Activated T-helper 2 cell treated with anti-CD3 and anti-CD28 coated beads, Interferon-gamma antibody, Interleukin-2, Interleukin-4, amounts not matched to agents 10 μg/mL and 5 μg/mL and 100 μg/mL, durations not matched to agents 14 hours and 24 hours and 36 hours (primary cell): ENCODE measurements at regions not wholly inside any gene's neighbourhood (a gene's known extent, or its start where the extent isn't known, plus 50 kb on each side); places are given as distances from the start of the nearest gene placed in this dataset.

Source experiments
- DNase-seq: peaks from one replicate; pipeline ENCODE4 v3.0.0; 2021; ENCODE audit warnings: low spot score
- H3K27ac Mint-ChIP-seq: one replicate; pipeline ENCODE4 v1.8.0; 2021; ENCODE audit warnings: mixed read lengths
- H3K27me3 Mint-ChIP-seq: one replicate; pipeline ENCODE4 v1.8.0; 2021; ENCODE audit warnings: low read depth, mixed read lengths
- H3K36me3 Mint-ChIP-seq: one replicate; pipeline ENCODE4 v1.8.0; 2021; ENCODE audit warnings: low read depth, mixed read lengths
- H3K4me1 Mint-ChIP-seq: one replicate; pipeline ENCODE4 v1.8.0; 2021; ENCODE audit warnings: low read depth, mixed read lengths
- H3K4me3 Mint-ChIP-seq: one replicate; pipeline ENCODE4 v1.8.0; 2021; ENCODE audit warnings: low read depth, mild to moderate bottlenecking, moderate library complexity, mixed read lengths
- H3K9me3 Mint-ChIP-seq: one replicate; pipeline ENCODE4 v1.8.0; 2021; ENCODE audit warnings: mixed read lengths
- intact Hi-C: fragments of 100-400 bp; cut with micrococcal nuclease; formaldehyde crosslinking; loops from one replicate; pipeline ENCODE4 v1.15.1; 2023

- H3K9me3 Mint-ChIP-seq = no peaks in the 10 kb centered on the region
- peaks cover 11% of the 10 kb centered on the region for H3K4me1 Mint-ChIP-seq
- no peak overlapping the region for H3K27ac Mint-ChIP-seq
- H3K36me3 Mint-ChIP-seq = no peaks in the 10 kb centered on the region
- H3K4me3 Mint-ChIP-seq = no peak overlapping the region
- intact Hi-C loops = no loop called here
- DNase-seq = no peak
- H3K27me3 Mint-ChIP-seq = peaks cover 11% of the 10 kb centered on the region
These were observed 335.4 kb downstream of the RRAGC start for GRCh38 chr1:38524025-38524641.

- intact Hi-C loops = no loop called here
- Mint-ChIP-seq H3K9me3 (no peaks in the 10 kb centered on the region), H3K36me3 (no peaks in the 10 kb centered on the region), H3K4me3 (no peak overlapping the region), H3K27me3 (peaks cover 12% of the 10 kb centered on the region), H3K27ac (no peak overlapping the region), H3K4me1 (peaks cover 11% of the 10 kb centered on the region)
- no peak for DNase-seq
These were observed 336.0 kb downstream of the RRAGC start for GRCh38 chr1:38523568-38523939.

- no peak for DNase-seq
- Mint-ChIP-seq H3K9me3 (no peaks in the 10 kb centered on the region), H3K36me3 (no peaks in the 10 kb centered on the region), H3K27me3 (peaks cover 12% of the 10 kb centered on the region), H3K4me1 (peaks cover 11% of the 10 kb centered on the region), H3K4me3 (no peak overlapping the region), H3K27ac (no peak overlapping the region)
- intact Hi-C loops = no loop called here
These were observed 336.5 kb downstream of the RRAGC start for GRCh38 chr1:38522915-38523567.

- intact Hi-C loops = no loop called here
- Mint-ChIP-seq H3K4me1 (peaks cover 3% of the 10 kb centered on the region), H3K36me3 (no peaks in the 10 kb centered on the region), H3K4me3 (no peak overlapping the region), H3K27me3 (peaks cover 7% of the 10 kb centered on the region), H3K27ac (no peak overlapping the region), H3K9me3 (no peaks in the 10 kb centered on the region)
- DNase-seq = no peak
These were observed 343.0 kb downstream of the RRAGC start for GRCh38 chr1:38516560-38516959.

- Mint-ChIP-seq H3K4me3 (no peak overlapping the region), H3K27ac (no peak overlapping the region), H3K27me3 (peaks cover 31% of the 10 kb centered on the region), H3K9me3 (no peaks in the 10 kb centered on the region), H3K4me1 (peaks cover 3% of the 10 kb centered on the region), H3K36me3 (no peaks in the 10 kb centered on the region)
- DNase-seq = no peak
- intact Hi-C loops = no loop called here
These were observed 346.8 kb downstream of the RRAGC start for GRCh38 chr1:38512789-38513188.

- H3K27ac Mint-ChIP-seq = no peak overlapping the region
- H3K4me1 Mint-ChIP-seq = peaks cover 3% of the 10 kb centered on the region
- no peak for DNase-seq
- no peaks in the 10 kb centered on the region for H3K9me3 Mint-ChIP-seq
- H3K27me3 Mint-ChIP-seq = peaks cover 32% of the 10 kb centered on the region
- no peak overlapping the region for H3K4me3 Mint-ChIP-seq
- intact Hi-C loops = no loop called here
- H3K36me3 Mint-ChIP-seq = no peaks in the 10 kb centered on the region
These were observed 347.4 kb downstream of the RRAGC start for GRCh38 chr1:38512024-38512767.

- Mint-ChIP-seq H3K4me1 (peaks cover 3% of the 10 kb centered on the region), H3K27me3 (peaks cover 54% of the 10 kb centered on the region), H3K4me3 (no peak overlapping the region), H3K36me3 (no peaks in the 10 kb centered on the region), H3K9me3 (no peaks in the 10 kb centered on the region), H3K27ac (no peak overlapping the region)
- intact Hi-C loops = no loop called here
- no peak for DNase-seq
These were observed 351.3 kb downstream of the RRAGC start for GRCh38 chr1:38508232-38508631.

- intact Hi-C loops = no loop called here
- H3K9me3 Mint-ChIP-seq = no peaks in the 10 kb centered on the region
- no peak overlapping the region for H3K4me3 Mint-ChIP-seq
- peaks cover 58% of the 10 kb centered on the region for H3K27me3 Mint-ChIP-seq
- H3K36me3 Mint-ChIP-seq = no peaks in the 10 kb centered on the region
- DNase-seq = no peak
- peaks cover 3% of the 10 kb centered on the region for H3K4me1 Mint-ChIP-seq
- H3K27ac Mint-ChIP-seq = no peak overlapping the region
These were observed 352.0 kb downstream of the RRAGC start for GRCh38 chr1:38507563-38507962.

GRCh38 chr1:38505944-38506343 lies 353.6 kb downstream of the RRAGC start:
- no peaks in the 10 kb centered on the region for H3K9me3 Mint-ChIP-seq
- DNase-seq = no peak
- H3K4me3 Mint-ChIP-seq = no peak overlapping the region
- H3K27ac Mint-ChIP-seq = no peak overlapping the region
- H3K4me1 Mint-ChIP-seq = peaks cover 3% of the 10 kb centered on the region
- intact Hi-C loops = no loop called here
- H3K36me3 Mint-ChIP-seq = no peaks in the 10 kb centered on the region
- H3K27me3 Mint-ChIP-seq = peaks cover 55% of the 10 kb centered on the region

GRCh38 chr1:38502758-38503157 lies 356.8 kb downstream of the RRAGC start:
- Mint-ChIP-seq H3K27me3 (peaks cover 42% of the 10 kb centered on the region), H3K36me3 (no peaks in the 10 kb centered on the region), H3K27ac (no peak overlapping the region), H3K9me3 (no peaks in the 10 kb centered on the region), H3K4me1 (peaks cover 6% of the 10 kb centered on the region), H3K4me3 (no peak overlapping the region)
- intact Hi-C loops = no loop called here
- no peak for DNase-seq

- intact Hi-C loops = no loop called here
- H3K27me3 Mint-ChIP-seq = peaks cover 35% of the 10 kb centered on the region
These were observed 358.7 kb downstream of the RRAGC start for GRCh38 chr1:38500891-38501290.

GRCh38 chr1:38500352-38500751 lies 359.2 kb downstream of the RRAGC start:
- intact Hi-C loops = no loop called here
- Mint-ChIP-seq H3K27me3 (peaks cover 35% of the 10 kb centered on the region), H3K27ac (no peak overlapping the region), H3K9me3 (no peaks in the 10 kb centered on the region), H3K4me1 (peaks cover 4% of the 10 kb centered on the region), H3K36me3 (no peaks in the 10 kb centered on the region), H3K4me3 (no peak overlapping the region)
- DNase-seq = no peak

More at GRCh38 chr1:38500891-38501290, 358.7 kb downstream of the RRAGC start:
- no peak overlapping the region for H3K27ac Mint-ChIP-seq
- no peak overlapping the region for H3K4me3 Mint-ChIP-seq
- H3K4me1 Mint-ChIP-seq = peaks cover 4% of the 10 kb centered on the region
- no peak for DNase-seq
- no peaks in the 10 kb centered on the region for H3K36me3 Mint-ChIP-seq
- no peaks in the 10 kb centered on the region for H3K9me3 Mint-ChIP-seq

GRCh38 chr1:38498686-38499085 lies 360.9 kb downstream of the RRAGC start:
- no peak overlapping the region for H3K4me3 Mint-ChIP-seq

More at GRCh38 chr1:38498686-38499085, 360.9 kb downstream of the RRAGC start:
- H3K27me3 Mint-ChIP-seq = peaks cover 24% of the 10 kb centered on the region
- peaks cover 4% of the 10 kb centered on the region for H3K4me1 Mint-ChIP-seq
- no peak overlapping the region for H3K27ac Mint-ChIP-seq
- no peaks in the 10 kb centered on the region for H3K9me3 Mint-ChIP-seq
- H3K36me3 Mint-ChIP-seq = no peaks in the 10 kb centered on the region
- intact Hi-C loops = no loop called here
- DNase-seq = no peak
